ENCODE measurements at regions not wholly inside any gene's neighbourhood (a gene's known extent, or its start where the extent isn't known, plus 50 kb on each side); places are given as distances from the start of the nearest gene placed in this dataset.

GRCh38 chr5:89484962-89485361 is 602.0 kb upstream of the MEF2C start:
- H3K27ac ChIP-seq (ENCODE audit: low read depth), result no peak overlapping the region
- H3K4me1 ChIP-seq (ENCODE audit: insufficient read depth), result no peaks in the 10 kb centered on the region
- DNase-seq (ENCODE audit: extremely low spot score), result no peak
- H3K4me3 ChIP-seq (ENCODE audit: low read depth, low read length), result no peak overlapping the region
- no peaks in the 10 kb centered on the region for H3K36me3 ChIP-seq (ENCODE audit: insufficient read depth)
- WGBS, result 95% methylated on average over 1 of the region's 1 CpG

GRCh38 chr5:89480406-89481007 is 597.5 kb upstream of the MEF2C start:
- WGBS, result 82% methylated on average over 1 of the region's 1 CpG
- Histone ChIP-seq H3K4me3 (ENCODE audit: low read depth, low read length) (no peak overlapping the region), H3K4me1 (ENCODE audit: insufficient read depth) (no peaks in the 10 kb centered on the region), H3K36me3 (ENCODE audit: insufficient read depth) (no peaks in the 10 kb centered on the region), H3K27ac (ENCODE audit: low read depth) (no peak overlapping the region)
- no peak for DNase-seq (ENCODE audit: extremely low spot score)

GRCh38 chr5:89478851-89479250 is 595.9 kb upstream of the MEF2C start:
- Histone ChIP-seq H3K27ac (ENCODE audit: low read depth) (no peak overlapping the region), H3K36me3 (ENCODE audit: insufficient read depth) (no peaks in the 10 kb centered on the region), H3K4me1 (ENCODE audit: insufficient read depth) (no peaks in the 10 kb centered on the region), H3K4me3 (ENCODE audit: low read depth, low read length) (no peak overlapping the region)
- DNase-seq (ENCODE audit: extremely low spot score), result no peak
- 87% methylated on average over 1 of the region's 1 CpG for WGBS

GRCh38 chr5:89473196-89473595 is 590.2 kb upstream of the MEF2C start:
- no peak overlapping the region for H3K4me3 ChIP-seq (ENCODE audit: low read depth, low read length)
- H3K4me1 ChIP-seq (ENCODE audit: insufficient read depth), result no peaks in the 10 kb centered on the region
- 68% methylated on average over 3 of the region's 3 CpGs for WGBS
- no peak overlapping the region for H3K27ac ChIP-seq (ENCODE audit: low read depth)
- H3K36me3 ChIP-seq (ENCODE audit: insufficient read depth), result no peaks in the 10 kb centered on the region
- DNase-seq (ENCODE audit: extremely low spot score), result no peak

DNA sequence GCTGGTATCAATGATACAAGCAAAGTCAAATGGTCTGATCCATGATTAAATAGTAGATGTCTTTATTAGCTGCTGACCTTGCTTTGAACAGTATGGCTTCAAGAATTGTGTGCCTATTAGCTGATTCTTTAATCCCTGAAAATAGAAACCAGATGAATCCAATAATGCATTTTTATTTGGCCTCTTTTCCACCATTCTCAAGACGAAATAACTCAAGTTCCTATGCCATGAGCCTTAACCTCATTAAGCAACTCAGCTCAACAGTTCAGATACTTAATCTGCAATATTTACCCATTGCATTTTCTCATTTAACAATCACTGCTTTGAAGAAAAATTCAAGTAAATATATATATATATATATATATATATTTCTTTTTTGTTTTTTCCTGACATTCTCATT is 588.6 kb upstream of the MEF2C start:
- no peak overlapping the region for H3K4me3 ChIP-seq (ENCODE audit: low read depth, low read length)
- no peaks in the 10 kb centered on the region for H3K36me3 ChIP-seq (ENCODE audit: insufficient read depth)
- H3K27ac ChIP-seq (ENCODE audit: low read depth), result no peak overlapping the region
- no peak for DNase-seq (ENCODE audit: extremely low spot score)
- WGBS, result 42% methylated on average over 1 of the region's 1 CpG
- no peaks in the 10 kb centered on the region for H3K4me1 ChIP-seq (ENCODE audit: insufficient read depth)

DNA sequence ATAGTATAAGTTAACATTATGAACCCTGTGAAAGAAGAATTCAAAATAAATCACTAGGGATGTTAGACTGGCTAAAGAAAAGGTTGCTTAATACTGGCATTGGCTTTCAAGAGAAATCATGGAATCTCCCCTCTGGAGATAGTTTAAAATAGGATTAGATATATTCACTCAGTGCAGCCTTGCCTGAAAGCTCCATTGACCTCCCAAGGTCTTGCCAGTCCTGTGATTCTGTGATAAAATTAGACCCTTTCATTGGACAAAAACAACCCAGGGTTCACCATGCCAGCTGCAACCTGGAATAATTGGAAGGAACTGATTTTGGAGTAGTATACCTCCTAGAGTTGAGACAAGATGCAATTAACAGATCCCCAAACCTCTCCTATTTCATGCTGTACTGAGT is 588.1 kb upstream of the MEF2C start:
- Histone ChIP-seq H3K4me3 (ENCODE audit: low read depth, low read length) (no peak overlapping the region), H3K4me1 (ENCODE audit: insufficient read depth) (no peaks in the 10 kb centered on the region), H3K27ac (ENCODE audit: low read depth) (no peak overlapping the region), H3K36me3 (ENCODE audit: insufficient read depth) (no peaks in the 10 kb centered on the region)
- no peak for DNase-seq (ENCODE audit: extremely low spot score)

DNA sequence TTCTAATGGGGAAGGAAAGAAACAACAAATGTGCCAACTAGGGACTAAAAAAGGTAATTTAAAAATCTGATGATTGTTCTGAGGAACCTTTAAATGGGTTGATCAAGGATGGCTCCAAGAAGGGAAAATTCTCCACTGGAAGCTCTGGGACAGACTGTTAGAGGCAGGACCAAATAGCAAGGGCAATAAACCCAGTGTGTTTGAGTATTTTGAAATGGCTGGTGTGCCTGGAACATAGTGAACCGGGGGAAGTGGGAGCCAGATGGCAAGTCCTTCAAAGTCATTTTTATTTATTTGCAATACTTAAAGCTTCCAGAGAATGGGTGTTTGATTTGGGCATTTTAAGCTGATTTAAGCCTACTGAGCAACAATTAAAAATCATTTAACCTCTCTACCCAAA is 587.7 kb upstream of the MEF2C start:
- 70% methylated on average over 1 of the region's 1 CpG for WGBS

DNA sequence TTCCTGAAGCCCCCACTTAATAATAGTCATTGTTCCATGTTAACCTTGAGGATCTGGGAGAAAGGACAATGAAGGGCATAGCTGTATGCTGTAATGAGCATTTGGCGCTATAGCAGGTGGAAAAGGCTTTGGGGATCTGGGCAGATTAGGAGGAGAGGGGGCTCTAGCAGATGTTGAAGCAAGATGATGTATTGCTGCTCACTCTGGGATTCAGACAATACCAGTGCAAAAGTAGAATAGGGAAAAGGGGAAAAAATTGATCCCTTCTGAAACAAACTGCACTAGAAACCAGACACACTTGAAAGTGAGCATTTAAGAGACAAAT is 575.3 kb upstream of the MEF2C start:
- no peak for DNase-seq (ENCODE audit: extremely low spot score)
- 87% methylated on average over 1 of the region's 1 CpG for WGBS
- Histone ChIP-seq H3K4me3 (ENCODE audit: low read depth, low read length) (no peak overlapping the region), H3K36me3 (ENCODE audit: insufficient read depth) (no peaks in the 10 kb centered on the region), H3K4me1 (ENCODE audit: insufficient read depth) (no peaks in the 10 kb centered on the region), H3K27ac (ENCODE audit: low read depth) (no peak overlapping the region)

More for the DNA sequence above, 587.7 kb upstream of the MEF2C start:
- H3K36me3 ChIP-seq (ENCODE audit: insufficient read depth), result no peaks in the 10 kb centered on the region
- H3K27ac ChIP-seq (ENCODE audit: low read depth), result no peak overlapping the region
- no peak for DNase-seq (ENCODE audit: extremely low spot score)
- no peaks in the 10 kb centered on the region for H3K4me1 ChIP-seq (ENCODE audit: insufficient read depth)
- no peak overlapping the region for H3K4me3 ChIP-seq (ENCODE audit: low read depth, low read length)

- DNase-seq (ENCODE audit: extremely low spot score), result no peak
- Histone ChIP-seq H3K4me1 (ENCODE audit: insufficient read depth) (no peaks in the 10 kb centered on the region), H3K27ac (ENCODE audit: low read depth) (no peak overlapping the region), H3K36me3 (ENCODE audit: insufficient read depth) (no peaks in the 10 kb centered on the region), H3K4me3 (ENCODE audit: low read depth, low read length) (no peak overlapping the region)
- 53% methylated on average over 6 of the region's 6 CpGs for WGBS
Observed at GRCh38 chr5:89457411-89458331, 574.7 kb upstream of the MEF2C start.

- 95% methylated on average over 4 of the region's 4 CpGs for WGBS
- no peak for DNase-seq (ENCODE audit: extremely low spot score)
- Histone ChIP-seq H3K4me1 (ENCODE audit: insufficient read depth) (no peaks in the 10 kb centered on the region), H3K4me3 (ENCODE audit: low read depth, low read length) (no peak overlapping the region), H3K36me3 (ENCODE audit: insufficient read depth) (no peaks in the 10 kb centered on the region), H3K27ac (ENCODE audit: low read depth) (no peak overlapping the region)
Observed at GRCh38 chr5:89452081-89452480, 569.1 kb upstream of the MEF2C start.

GRCh38 chr5:89451263-89451662 is 568.3 kb upstream of the MEF2C start:
- no peak for DNase-seq (ENCODE audit: extremely low spot score)
- no peak overlapping the region for H3K27ac ChIP-seq (ENCODE audit: low read depth)
- H3K4me1 ChIP-seq (ENCODE audit: insufficient read depth), result no peaks in the 10 kb centered on the region
- no peaks in the 10 kb centered on the region for H3K36me3 ChIP-seq (ENCODE audit: insufficient read depth)
- no peak overlapping the region for H3K4me3 ChIP-seq (ENCODE audit: low read depth, low read length)

- no peaks in the 10 kb centered on the region for H3K36me3 ChIP-seq (ENCODE audit: insufficient read depth)
- H3K4me1 ChIP-seq (ENCODE audit: insufficient read depth), result no peaks in the 10 kb centered on the region
- no peak for DNase-seq (ENCODE audit: extremely low spot score)
- H3K27ac ChIP-seq (ENCODE audit: low read depth), result no peak overlapping the region
- 83% methylated on average over 1 of the region's 1 CpG for WGBS
- H3K4me3 ChIP-seq (ENCODE audit: low read depth, low read length), result no peak overlapping the region
Observed at GRCh38 chr5:89450149-89450538, 567.2 kb upstream of the MEF2C start.

- no peak overlapping the region for H3K27ac ChIP-seq (ENCODE audit: low read depth)
- H3K4me3 ChIP-seq (ENCODE audit: low read depth, low read length), result no peak overlapping the region
- no peaks in the 10 kb centered on the region for H3K4me1 ChIP-seq (ENCODE audit: insufficient read depth)
- DNase-seq (ENCODE audit: extremely low spot score), result no peak
- WGBS, result 59% methylated on average over 3 of the region's 3 CpGs
- no peaks in the 10 kb centered on the region for H3K36me3 ChIP-seq (ENCODE audit: insufficient read depth)
Observed at GRCh38 chr5:89449392-89450148, 566.6 kb upstream of the MEF2C start.

GRCh38 chr5:89447027-89447426 is 564.0 kb upstream of the MEF2C start:
- Histone ChIP-seq H3K4me3 (ENCODE audit: low read depth, low read length) (no peak overlapping the region), H3K27ac (ENCODE audit: low read depth) (no peak overlapping the region), H3K4me1 (ENCODE audit: insufficient read depth) (no peaks in the 10 kb centered on the region), H3K36me3 (ENCODE audit: insufficient read depth) (no peaks in the 10 kb centered on the region)
- 85% methylated on average over 3 of the region's 3 CpGs for WGBS
- DNase-seq (ENCODE audit: extremely low spot score), result no peak

Data from urinary bladder (tissue), 3 donors.